SK-N-SH (cell line): ENCODE measurements at regions not wholly inside any gene's neighbourhood (a gene's known extent, or its start where the extent isn't known, plus 50 kb on each side); places are given as distances from the start of the nearest gene placed in this dataset.

ENCODE experiments used
- USF2 ChIP-seq: fragments of 150-350 bp; IDR thresholded peaks from 2 replicates; pipeline ENCODE4 v1.6.1; 2017; ENCODE audit warnings: antibody characterized with exemption, low read length, low read depth, borderline replicate concordance
- YY1 ChIP-seq: IDR thresholded peaks from 2 replicates; pipeline ENCODE4 v1.4.0; 2012; ENCODE audit warnings: low read depth, mild to moderate bottlenecking

GRCh38 chr18:27331606-27332005 is 146.5 kb upstream of the CHST9 start:
- no peak for TF ChIP-seq YY1
- TF ChIP-seq USF2: no peak
